GM12878 (cell line): ENCODE measurements at regions not wholly inside any gene's neighbourhood (a gene's known extent, or its start where the extent isn't known, plus 50 kb on each side); places are given as distances from the start of the nearest gene placed in this dataset.

Source experiments
- ATAC-seq: fragments of 200-7000 bp; cut with Tn5 transposase; 3 replicates; pipeline ENCODE4 v1.9.1; 2020; ENCODE audit warnings: mild to moderate bottlenecking, moderate library complexity
- BruUV-seq: library from RNA; stranded (reverse); fragments of 400-500 nt; replicated peaks from 2 replicates; lab custom pipeline; 2021; lab: Mats Ljungman, UMichigan
- CTCF ChIA-PET: fragments of 300-600 bp; sonication (Branson Sonifier 250); formaldehyde crosslinking; extraction: SDS; loops from one replicate; lab custom pipeline; 2021; ENCODE audit warnings: inconsistent platforms; lab: Yijun Ruan, JAX
- POLR2A ChIA-PET: fragments of 350-600 bp; formaldehyde crosslinking; extraction: SDS; loops from one replicate; lab custom pipeline; 2021; ENCODE audit warnings: inconsistent platforms; lab: Charles Lee
- RAD21 ChIA-PET: fragments of 300-600 bp; sonication (Branson Sonifier 250); formaldehyde crosslinking; loops from one replicate; lab custom pipeline; 2023; ENCODE audit warnings: antibody characterized with exemption; ENCODE audit not compliant: unreplicated experiment; lab: Charles Lee
- SMC1A ChIA-PET: fragments of 300-600 bp; sonication (Branson Sonifier 250); formaldehyde crosslinking; loops from one replicate; lab custom pipeline; 2023; ENCODE audit not compliant: unreplicated experiment, uncharacterized antibody; lab: Charles Lee
- DNase-seq: peaks from one replicate; pipeline ENCODE4 v3.0.0-alpha.2; 2011; ENCODE audit warnings: low read depth, low spot score
- FAIRE-seq: peaks from 3 replicates; lab custom pipeline; 2011; peaks lifted over from hg19 to GRCh38; lab: Jason Lieb, UNC
- H2AFZ ChIP-seq: 2 replicates; pipeline ENCODE4 v1.6.0; 2011; ENCODE audit warnings: low read depth, low read length, control low read depth; ENCODE audit not compliant: control insufficient read depth
- H3K27ac ChIP-seq: 2 replicates; pipeline ENCODE4 v1.5.1; 2011; ENCODE audit warnings: control low read depth; ENCODE audit not compliant: control insufficient read depth, insufficient read depth
- H3K27me3 ChIP-seq, 2 experiments: replicated peaks in 1 of 2; 2 replicates each; pipeline versions ENCODE4 v1.6.0 to v1.6.1; 2011; ENCODE audit warnings: low read length in 1 of 2; ENCODE audit not compliant: control insufficient read depth in 2 of 2, insufficient read depth in 2 of 2
- H3K36me3 ChIP-seq, 2 experiments: 2 replicates each; pipeline ENCODE4 v1.5.1; 2011; ENCODE audit warnings: low read length in 1 of 2; ENCODE audit not compliant: control insufficient read depth in 2 of 2, insufficient read depth in 2 of 2
- H3K4me1 ChIP-seq: 2 replicates; pipeline ENCODE4 v1.6.1; 2011; ENCODE audit warnings: mild to moderate bottlenecking, low read length, moderate library complexity, mixed read lengths; ENCODE audit not compliant: control insufficient read depth, insufficient read depth
- H3K4me2 ChIP-seq: 2 replicates; pipeline ENCODE4 v1.6.0; 2011; ENCODE audit warnings: control low read depth; ENCODE audit not compliant: control insufficient read depth, insufficient read depth
- H3K4me3 ChIP-seq: fragments of 200-600 bp; sonication (generic); 2 replicates; pipeline ENCODE4 v1.5.1; 2016
- H3K79me2 ChIP-seq: 2 replicates; pipeline ENCODE4 v1.6.0; 2011; ENCODE audit warnings: low read length; ENCODE audit not compliant: control insufficient read depth, insufficient read depth
- H3K9ac ChIP-seq: 2 replicates; pipeline ENCODE4 v1.8.0; 2011; ENCODE audit warnings: low read length, control low read depth, mixed read lengths; ENCODE audit not compliant: control insufficient read depth, insufficient read depth
- H3K9me3 ChIP-seq: replicated peaks from 3 replicates; pipeline ENCODE4 v1.5.1; 2011; ENCODE audit warnings: mild to moderate bottlenecking, low read length; ENCODE audit not compliant: control insufficient read depth, insufficient read depth
- H4K20me1 ChIP-seq: 2 replicates; pipeline ENCODE4 v1.6.0; 2011; ENCODE audit not compliant: control insufficient read depth, insufficient read depth
- ASH2L ChIP-seq: fragments of 300-600, 200-600 bp; sonication (generic); IDR thresholded peaks from 2 replicates; pipeline ENCODE4 v1.6.1; 2017; ENCODE audit warnings: low read depth, mild to moderate bottlenecking, borderline replicate concordance
- ATF3 ChIP-seq: IDR thresholded peaks from 2 replicates; pipeline ENCODE4 v1.6.1; 2011; ENCODE audit warnings: low read depth, mild to moderate bottlenecking, low read length, moderate library complexity, borderline replicate concordance; ENCODE audit errors: extremely low read depth
- BCL11A ChIP-seq: IDR thresholded peaks from 2 replicates; pipeline ENCODE4 v1.6.1; 2011; ENCODE audit warnings: low read depth, low read length
- CBX5 ChIP-seq: sonication (generic); IDR thresholded peaks from 2 replicates; pipeline ENCODE4 v1.6.1; 2016; ENCODE audit warnings: low read depth, moderate library complexity, mild to moderate bottlenecking, inconsistent platforms
- E2F4 ChIP-seq: IDR thresholded peaks from 2 replicates; pipeline ENCODE4 v1.6.1; 2012; ENCODE audit warnings: low read depth, low read length, improper control_type of control experiment
- HDAC2 ChIP-seq: fragments of 200-600 bp; sonication (generic); IDR thresholded peaks from 2 replicates; pipeline ENCODE4 v1.6.1; 2017
- RB1 ChIP-seq: fragments of 450-650 bp; formaldehyde crosslinking; IDR thresholded peaks from 2 replicates; pipeline ENCODE4 v1.6.1; 2017; ENCODE audit warnings: mild to moderate bottlenecking, borderline replicate concordance
- SKIL ChIP-seq: fragments of 450-650 bp; IDR thresholded peaks from 2 replicates; pipeline ENCODE4 v1.6.1; 2017; ENCODE audit warnings: mild to moderate bottlenecking, low read depth, inconsistent platforms; ENCODE audit not compliant: poor library complexity, severe bottlenecking
- STAT3 ChIP-seq: IDR thresholded peaks from 2 replicates; pipeline ENCODE4 v1.6.1; 2011; ENCODE audit warnings: low read depth, low read length, improper control_type of control experiment
- TBL1XR1 ChIP-seq: IDR thresholded peaks from 2 replicates; pipeline ENCODE4 v1.6.1; 2012; ENCODE audit warnings: low read depth, low read length, improper control_type of control experiment
- WGBS: methylation state at CpG from one replicate; pipeline ENCODE4 v1.1.6; 2016; ENCODE audit warnings: low lambda C conversion rate; ENCODE audit not compliant: insufficient replicate concordance, insufficient coverage; ENCODE audit errors: missing lambda C conversion rate; 5-methylcytosine and 5-hydroxymethylcytosine counted together
- in situ Hi-C: fragments of 300-500 bp; cut with MboI; formaldehyde crosslinking; loops from 9 replicates; pipeline ENCODE4 v1.14.3; 2018; ENCODE audit warnings: mixed read lengths
- intact Hi-C: fragments of 100-400 bp; cut with micrococcal nuclease; formaldehyde crosslinking; loops from one replicate; pipeline ENCODE4 v1.14.2; 2022; ENCODE audit not compliant: unreplicated experiment

- CTCF ChIA-PET, result no interaction called here
- no peaks in the 10 kb centered on the region for H3K79me2 ChIP-seq
- FAIRE-seq, result no peak
- H3K4me2 ChIP-seq, result no peak overlapping the region
- H4K20me1 ChIP-seq, result no peaks in the 10 kb centered on the region
- H3K36me3 ChIP-seq, result no peaks in the 10 kb centered on the region
- no peak overlapping the region for H3K4me3 ChIP-seq
- RAD21 ChIA-PET, result no interaction called here
- in situ Hi-C loops (no loop called here), intact Hi-C loops (no loop called here)
- no peaks in the 10 kb centered on the region for H3K9me3 ChIP-seq
- BruUV-seq, result no TSS peak
- H3K9ac ChIP-seq, result no peak overlapping the region
- H2AFZ ChIP-seq, result no peak overlapping the region
- no peaks in the 10 kb centered on the region for H3K27me3 ChIP-seq
- TF ChIP-seq RB1 (no peak), CBX5 (no peak), STAT3 (no peak), BCL11A (no peak), HDAC2 (no peak), E2F4 (no peak), ATF3 (no peak), TBL1XR1 (no peak), ASH2L (no peak), SKIL (no peak)
- POLR2A ChIA-PET, result no interaction called here
- H3K4me1 ChIP-seq, result no peaks in the 10 kb centered on the region
- ATAC-seq, result no peak
- no peak for DNase-seq
- no peak overlapping the region for H3K27ac ChIP-seq
- SMC1A ChIA-PET, result no interaction called here
- WGBS, result 5% methylated on average over 1 of the region's 1 CpG
Measured at GRCh38 chr6:84892671-84893070, 128.3 kb upstream of the TBX18 start.
